ENCODE measurements at regions not wholly inside any gene's neighbourhood (a gene's known extent, or its start where the extent isn't known, plus 50 kb on each side); places are given as distances from the start of the nearest gene placed in this dataset.

- ChIA-PET CTCF (no interaction called here), POLR2A (no interaction called here)
- TF ChIP-seq TP53 (CRISPR knock-in tag; IDR thresholded peaks at IDR 0.05) (no peak), STAT6 (CRISPR knock-in tag; conservative IDR thresholded peaks at IDR 0.05; ENCODE audit: low read depth) (no peak), SP1 (CRISPR knock-in tag; conservative IDR thresholded peaks at IDR 0.05) (no peak), EMX1 (CRISPR knock-in tag; IDR thresholded peaks at IDR 0.05) (no peak), CBFB (CRISPR knock-in tag; IDR thresholded peaks at IDR 0.05; ENCODE audit: low read depth) (no peak), ZNF121 (CRISPR knock-in tag; IDR thresholded peaks at IDR 0.05) (no peak)
- TF ChIP-seq, protein P1, sequence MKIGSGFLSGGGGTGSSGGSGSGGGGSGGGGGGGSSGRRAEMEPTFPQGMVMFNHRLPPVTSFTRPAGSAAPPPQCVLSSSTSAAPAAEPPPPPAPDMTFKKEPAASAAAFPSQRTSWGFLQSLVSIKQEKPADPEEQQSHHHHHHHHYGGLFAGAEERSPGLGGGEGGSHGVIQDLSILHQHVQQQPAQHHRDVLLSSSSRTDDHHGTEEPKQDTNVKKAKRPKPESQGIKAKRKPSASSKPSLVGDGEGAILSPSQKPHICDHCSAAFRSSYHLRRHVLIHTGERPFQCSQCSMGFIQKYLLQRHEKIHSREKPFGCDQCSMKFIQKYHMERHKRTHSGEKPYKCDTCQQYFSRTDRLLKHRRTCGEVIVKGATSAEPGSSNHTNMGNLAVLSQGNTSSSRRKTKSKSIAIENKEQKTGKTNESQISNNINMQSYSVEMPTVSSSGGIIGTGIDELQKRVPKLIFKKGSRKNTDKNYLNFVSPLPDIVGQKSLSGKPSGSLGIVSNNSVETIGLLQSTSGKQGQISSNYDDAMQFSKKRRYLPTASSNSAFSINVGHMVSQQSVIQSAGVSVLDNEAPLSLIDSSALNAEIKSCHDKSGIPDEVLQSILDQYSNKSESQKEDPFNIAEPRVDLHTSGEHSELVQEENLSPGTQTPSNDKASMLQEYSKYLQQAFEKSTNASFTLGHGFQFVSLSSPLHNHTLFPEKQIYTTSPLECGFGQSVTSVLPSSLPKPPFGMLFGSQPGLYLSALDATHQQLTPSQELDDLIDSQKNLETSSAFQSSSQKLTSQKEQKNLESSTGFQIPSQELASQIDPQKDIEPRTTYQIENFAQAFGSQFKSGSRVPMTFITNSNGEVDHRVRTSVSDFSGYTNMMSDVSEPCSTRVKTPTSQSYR (CRISPR knock-in tag; IDR thresholded peaks at IDR 0.05) = no peak
- DNase-seq (ENCODE audit: low spot score) = no peak
- Mint-ChIP-seq H3K36me3 (peaks cover 25% of the 10 kb centered on the region), H3K27me3 (ENCODE audit: low read depth) (no peaks in the 10 kb centered on the region), H3K4me1 (no peaks in the 10 kb centered on the region), H3K4me3 (no peak overlapping the region), H3K27ac (no peak overlapping the region), H3K9me3 (peaks cover 33% of the 10 kb centered on the region)
- ATAC-seq = no peak
These were observed 429.2 kb downstream of the OTOL1 start for GRCh38 chr3:161925749-161926360.

DNA sequence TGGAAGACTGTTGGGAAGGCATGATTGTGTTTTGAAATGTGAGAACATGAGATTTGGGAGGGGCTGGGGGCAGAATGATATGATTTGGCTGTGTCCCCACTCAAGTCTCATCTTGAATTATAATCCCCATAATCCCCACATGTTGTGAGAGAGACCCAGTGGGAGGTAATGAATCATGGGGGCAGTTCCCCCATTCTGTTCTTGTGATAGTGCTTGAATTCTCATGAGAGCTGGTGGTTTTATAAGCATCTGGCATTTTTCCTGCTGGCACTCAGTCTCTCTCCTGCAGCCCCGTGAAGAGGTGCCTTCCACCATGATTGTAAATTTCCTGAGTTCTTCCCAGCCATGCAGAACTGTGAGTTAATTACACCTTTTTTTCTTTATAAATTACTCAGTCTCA, 430.5 kb downstream of the OTOL1 start:
- POLR2A ChIA-PET = no interaction called here
- no peak overlapping the region for H3K27ac Mint-ChIP-seq

More for the DNA sequence above, 430.5 kb downstream of the OTOL1 start:
- DNase-seq (ENCODE audit: low spot score) = no peak
- Mint-ChIP-seq H3K9me3 (peaks cover 30% of the 10 kb centered on the region), H3K36me3 (peaks cover 25% of the 10 kb centered on the region), H3K4me3 (no peak overlapping the region), H3K4me1 (no peaks in the 10 kb centered on the region), H3K27me3 (ENCODE audit: low read depth) (no peaks in the 10 kb centered on the region)
- ATAC-seq = no peak
- TF ChIP-seq, protein P2, sequence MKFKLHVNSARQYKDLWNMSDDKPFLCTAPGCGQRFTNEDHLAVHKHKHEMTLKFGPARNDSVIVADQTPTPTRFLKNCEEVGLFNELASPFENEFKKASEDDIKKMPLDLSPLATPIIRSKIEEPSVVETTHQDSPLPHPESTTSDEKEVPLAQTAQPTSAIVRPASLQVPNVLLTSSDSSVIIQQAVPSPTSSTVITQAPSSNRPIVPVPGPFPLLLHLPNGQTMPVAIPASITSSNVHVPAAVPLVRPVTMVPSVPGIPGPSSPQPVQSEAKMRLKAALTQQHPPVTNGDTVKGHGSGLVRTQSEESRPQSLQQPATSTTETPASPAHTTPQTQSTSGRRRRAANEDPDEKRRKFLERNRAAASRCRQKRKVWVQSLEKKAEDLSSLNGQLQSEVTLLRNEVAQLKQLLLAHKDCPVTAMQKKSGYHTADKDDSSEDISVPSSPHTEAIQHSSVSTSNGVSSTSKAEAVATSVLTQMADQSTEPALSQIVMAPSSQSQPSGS (CRISPR knock-in tag; IDR thresholded peaks at IDR 0.05; ENCODE audit: borderline replicate concordance, low read depth) = no peak
- TF ChIP-seq NR1H2 (CRISPR knock-in tag; IDR thresholded peaks at IDR 0.05) (no peak), ZBTB43 (CRISPR knock-in tag; IDR thresholded peaks at IDR 0.05) (no peak), ZNF396 (CRISPR knock-in tag; IDR thresholded peaks at IDR 0.05; ENCODE audit: borderline replicate concordance) (no peak), GTF2I (CRISPR knock-in tag; conservative IDR thresholded peaks at IDR 0.05) (no peak), ZNF263 (CRISPR knock-in tag; IDR thresholded peaks at IDR 0.05; ENCODE audit: low read depth) (no peak), FOXP4 (CRISPR knock-in tag; IDR thresholded peaks at IDR 0.05) (no peak), PRRX2 (CRISPR knock-in tag; IDR thresholded peaks at IDR 0.05) (no peak)
- CTCF ChIA-PET = no interaction called here

All from WTC11 (cell line).